Parathyroid adenoma (tissue), 2 donors: ENCODE measurements at regions not wholly inside any gene's neighbourhood (a gene's known extent, or its start where the extent isn't known, plus 50 kb on each side); places are given as distances from the start of the nearest gene placed in this dataset.

Experiments
- H2AFZ ChIP-seq: fragments of 300-600 bp; sonication (generic); one replicate; pipeline ENCODE4 v1.7.0; 2017; ENCODE audit warnings: antibody characterized with exemption, mild to moderate bottlenecking
- H3K27ac ChIP-seq: fragments of 300-600 bp; sonication (generic); one replicate; pipeline ENCODE4 v1.7.0; 2017
- H3K27me3 ChIP-seq: fragments of 300-600 bp; sonication (generic); one replicate; pipeline ENCODE4 v1.7.0; 2017; ENCODE audit warnings: low read length; ENCODE audit not compliant: control insufficient read depth, insufficient read depth
- H3K36me3 ChIP-seq: fragments of 300-600 bp; sonication (generic); one replicate; pipeline ENCODE4 v1.7.0; 2017; ENCODE audit warnings: low read length; ENCODE audit not compliant: control insufficient read depth, insufficient read depth
- H3K4me1 ChIP-seq: fragments of 300-600 bp; sonication (generic); one replicate; pipeline ENCODE4 v1.7.0; 2017; ENCODE audit warnings: control low read depth
- H3K4me2 ChIP-seq: fragments of 300-600 bp; sonication (generic); one replicate; pipeline ENCODE4 v1.7.0; 2017; ENCODE audit warnings: low read length
- H3K4me3 ChIP-seq: fragments of 300-600 bp; sonication (generic); one replicate; pipeline ENCODE4 v1.7.0; 2017; ENCODE audit warnings: low read depth, low read length
- H3K79me2 ChIP-seq: fragments of 300-600 bp; sonication (generic); one replicate; pipeline ENCODE4 v1.7.0; 2017; ENCODE audit warnings: control low read depth
- H3K9ac ChIP-seq: fragments of 300-600 bp; sonication (generic); one replicate; pipeline ENCODE4 v1.7.0; 2017; ENCODE audit warnings: mild to moderate bottlenecking
- H3K9me3 ChIP-seq: fragments of 300-600 bp; sonication (generic); one replicate; pipeline ENCODE4 v1.7.0; 2017; ENCODE audit warnings: low read length; ENCODE audit not compliant: control insufficient read depth
- CTCF ChIP-seq: fragments of 300-600 bp; sonication (generic); IDR thresholded peaks from one replicate; pipeline ENCODE4 v1.7.0; 2017; ENCODE audit warnings: antibody characterized with exemption, mild to moderate bottlenecking
- donor health status: primary hyperparathyroidism.

- no peaks in the 10 kb centered on the region for H3K9me3 ChIP-seq
- H3K27ac ChIP-seq = no peak overlapping the region
- no peak overlapping the region for H2AFZ ChIP-seq
- no peak overlapping the region for H3K9ac ChIP-seq
- H3K4me3 ChIP-seq = no peak overlapping the region
- no peak overlapping the region for H3K4me2 ChIP-seq
- no peaks in the 10 kb centered on the region for H3K36me3 ChIP-seq
- H3K4me1 ChIP-seq = no peaks in the 10 kb centered on the region
- H3K27me3 ChIP-seq = no peaks in the 10 kb centered on the region
- TF ChIP-seq CTCF = no peak
- H3K79me2 ChIP-seq = no peaks in the 10 kb centered on the region
These were observed 64.3 kb upstream of the RET start for GRCh38 chr10:43012578-43012977.

GRCh38 chr10:43013065-43013464 is 63.8 kb upstream of the RET start:
- H3K4me3 ChIP-seq = no peak overlapping the region
- H3K79me2 ChIP-seq = no peaks in the 10 kb centered on the region
- H2AFZ ChIP-seq = no peak overlapping the region
- no peaks in the 10 kb centered on the region for H3K9me3 ChIP-seq
- no peak overlapping the region for H3K27ac ChIP-seq
- no peak overlapping the region for H3K4me2 ChIP-seq
- H3K36me3 ChIP-seq = no peaks in the 10 kb centered on the region
- no peak overlapping the region for H3K9ac ChIP-seq
- H3K27me3 ChIP-seq = no peaks in the 10 kb centered on the region
- no peak for TF ChIP-seq CTCF
- no peaks in the 10 kb centered on the region for H3K4me1 ChIP-seq

GRCh38 chr10:43024524-43024923 is 52.3 kb upstream of the RET start:
- Histone ChIP-seq H3K27me3 (no peaks in the 10 kb centered on the region), H3K79me2 (no peaks in the 10 kb centered on the region), H3K9ac (no peak overlapping the region)

GRCh38 chr10:43024942-43025700 is 51.7 kb upstream of the RET start:
- H3K4me2 ChIP-seq = no peak overlapping the region
- H3K27ac ChIP-seq = no peak overlapping the region
- no peak for TF ChIP-seq CTCF
- H3K9me3 ChIP-seq = no peaks in the 10 kb centered on the region
- no peak overlapping the region for H3K4me3 ChIP-seq
- H3K79me2 ChIP-seq = no peaks in the 10 kb centered on the region
- H3K9ac ChIP-seq = no peak overlapping the region
- no peak overlapping the region for H2AFZ ChIP-seq
- H3K36me3 ChIP-seq = no peaks in the 10 kb centered on the region
- H3K27me3 ChIP-seq = no peaks in the 10 kb centered on the region
- peaks cover 10% of the 10 kb centered on the region for H3K4me1 ChIP-seq

More at GRCh38 chr10:43024524-43024923, 52.3 kb upstream of the RET start:
- H3K4me3 ChIP-seq = no peak overlapping the region
- H3K27ac ChIP-seq = no peak overlapping the region
- no peaks in the 10 kb centered on the region for H3K36me3 ChIP-seq
- no peak for TF ChIP-seq CTCF
- H3K4me1 ChIP-seq = peaks cover 10% of the 10 kb centered on the region
- no peak overlapping the region for H2AFZ ChIP-seq
- H3K4me2 ChIP-seq = no peak overlapping the region
- H3K9me3 ChIP-seq = no peaks in the 10 kb centered on the region
